Endothelial cell of umbilical vein (primary cell): ENCODE measurements at regions not wholly inside any gene's neighbourhood (a gene's known extent, or its start where the extent isn't known, plus 50 kb on each side); places are given as distances from the start of the nearest gene placed in this dataset.
"Not testable (repeated sequence)": the region's sequence is repeated elsewhere in the genome, so short reads cannot be mapped to it uniquely, and the experiment has no call there.

Experiments
- BruUV-seq: library from RNA; stranded (reverse); fragments of 400-500 nt; replicated peaks from 2 replicates; lab custom pipeline; 2021; lab: Mats Ljungman, UMichigan
- CTCF ChIA-PET: fragments of 300-600, 350-600 bp; sonication (Branson Sonifier 250); formaldehyde crosslinking; loops from one replicate; lab custom pipeline; 2021; ENCODE audit warnings: antibody characterized with exemption, inconsistent platforms; lab: Charles Lee
- POLR2A ChIA-PET: fragments of 300-600, 350-600 bp; sonication (Branson Sonifier 250); formaldehyde crosslinking; loops from one replicate; lab custom pipeline; 2021; ENCODE audit warnings: antibody characterized with exemption, inconsistent platforms; lab: Charles Lee
- DNase-seq: peaks from one replicate; pipeline ENCODE4 v3.0.0-alpha.2; 2011; ENCODE audit warnings: low read depth, low spot score
- FAIRE-seq: peaks from 2 replicates; lab custom pipeline; 2011; peaks lifted over from hg19 to GRCh38; lab: Jason Lieb, UNC
- H2AFZ ChIP-seq: 2 replicates; pipeline ENCODE4 v1.6.0; 2012; ENCODE audit warnings: low read depth, low read length, control low read depth, inconsistent platforms
- H3K27ac ChIP-seq: 2 replicates; pipeline ENCODE4 v1.5.1; 2011; ENCODE audit warnings: low read depth, mild to moderate bottlenecking, control low read depth, low read length, moderate library complexity; ENCODE audit not compliant: insufficient read depth
- H3K27me3 ChIP-seq, 2 experiments: 2 replicates each; pipeline versions ENCODE4 v1.6.0 to v1.6.1; 2011; ENCODE audit warnings: low read length in 2 of 2, mixed read lengths in 1 of 2; ENCODE audit not compliant: control insufficient read depth in 2 of 2, insufficient read depth in 2 of 2
- H3K36me3 ChIP-seq, 2 experiments: 2 replicates in 1 of 2; 3 replicates in 1 of 2; pipeline ENCODE4 v1.5.1; 2011; ENCODE audit warnings: low read length in 2 of 2, mild to moderate bottlenecking in 1 of 2, moderate library complexity in 1 of 2; ENCODE audit not compliant: control insufficient read depth in 2 of 2, insufficient read depth in 2 of 2; ENCODE audit errors: extremely low read depth in 1 of 2
- H3K4me1 ChIP-seq: 3 replicates; pipeline ENCODE4 v1.5.1; 2011; ENCODE audit warnings: mild to moderate bottlenecking, low read length; ENCODE audit not compliant: control insufficient read depth, insufficient read depth; ENCODE audit errors: extremely low read depth
- H3K4me2 ChIP-seq: 2 replicates; pipeline ENCODE4 v1.6.1; 2011; ENCODE audit warnings: low read length, control low read depth, mixed read lengths; ENCODE audit not compliant: insufficient read depth
- H3K4me3 ChIP-seq, 3 experiments: fragments of 200-600 bp in 1 of 3; sonication (generic), shearing (Covaris generic) in 1 of 3; replicated peaks in 1 of 3; 2 replicates each; pipeline ENCODE4 v1.5.1; 2011 to 2016; ENCODE audit warnings: control low read depth in 3 of 3, low read length in 3 of 3, mild to moderate bottlenecking in 2 of 3, inconsistent platforms in 1 of 3, low read depth in 1 of 3, moderate library complexity in 1 of 3; ENCODE audit not compliant: insufficient read depth in 1 of 3
- H3K79me2 ChIP-seq: 2 replicates; pipeline ENCODE4 v1.6.0; 2012; ENCODE audit warnings: low read length, inconsistent platforms; ENCODE audit not compliant: control insufficient read depth, insufficient read depth
- H3K9ac ChIP-seq: replicated peaks from 2 replicates; pipeline ENCODE3; 2011; ENCODE audit warnings: low read length, control low read depth; ENCODE audit not compliant: insufficient read depth; ENCODE audit errors: extremely low read depth
- H3K9me1 ChIP-seq: replicated peaks from 3 replicates; pipeline ENCODE4 v1.6.0; 2011; ENCODE audit warnings: mild to moderate bottlenecking, low read length; ENCODE audit not compliant: control insufficient read depth, insufficient read depth; ENCODE audit errors: extremely low read depth
- H3K9me3 ChIP-seq: replicated peaks from 2 replicates; pipeline ENCODE4 v1.5.1; 2012; ENCODE audit warnings: low read length, inconsistent platforms; ENCODE audit not compliant: control insufficient read depth, insufficient read depth
- H4K20me1 ChIP-seq: replicated peaks from 2 replicates; pipeline ENCODE3; 2011; ENCODE audit warnings: mild to moderate bottlenecking, low read length; ENCODE audit not compliant: control insufficient read depth, insufficient read depth; ENCODE audit errors: extremely low read depth
- CTCF ChIP-seq, 2 donors: IDR thresholded peaks; 1 replicate in 1 of 2; 2 replicates in 1 of 2; pipeline ENCODE4 v1.5.1; 2011; ENCODE audit warnings: low read length in 2 of 2, mild to moderate bottlenecking in 2 of 2, moderate library complexity in 2 of 2, control low read depth in 1 of 2, inconsistent platforms in 1 of 2, low read depth in 1 of 2; ENCODE audit not compliant: insufficient read depth in 1 of 2; ENCODE audit errors: extremely low read depth in 1 of 2
- EZH2 ChIP-seq: IDR thresholded peaks from 2 replicates; pipeline ENCODE4 v1.6.1; 2012; ENCODE audit warnings: borderline replicate concordance, low read depth, mild to moderate bottlenecking, moderate library complexity, low read length, inconsistent platforms; ENCODE audit not compliant: severe bottlenecking
- FOS ChIP-seq: IDR thresholded peaks from 2 replicates; pipeline ENCODE4 v1.6.1; 2011; ENCODE audit warnings: mild to moderate bottlenecking, low read length, moderate library complexity, borderline replicate concordance; ENCODE audit not compliant: insufficient read depth
- GATA2 ChIP-seq: IDR thresholded peaks from 2 replicates; pipeline ENCODE4 v1.7.0; 2011; ENCODE audit warnings: low read depth, mild to moderate bottlenecking, moderate library complexity, mixed read lengths, low read length; ENCODE audit not compliant: insufficient read length, insufficient read depth
- JUN ChIP-seq: IDR thresholded peaks from 2 replicates; pipeline ENCODE4 v1.6.1; 2011; ENCODE audit warnings: borderline replicate concordance, low read depth; ENCODE audit not compliant: insufficient read length, insufficient read depth
- MAX ChIP-seq: IDR thresholded peaks from 2 replicates; pipeline ENCODE4 v1.6.1; 2011; ENCODE audit not compliant: insufficient read depth, insufficient read length
- MYC ChIP-seq: IDR thresholded peaks from one replicate; pipeline ENCODE4 v1.6.1; 2011; ENCODE audit warnings: mild to moderate bottlenecking, low read depth, low read length
- POLR2A ChIP-seq: IDR thresholded peaks from 2 replicates; pipeline ENCODE4 v1.6.1; 2012; ENCODE audit warnings: low read depth, mild to moderate bottlenecking, control low read depth, low read length
- POLR2AphosphoS5 ChIP-seq: IDR thresholded peaks from 2 replicates; pipeline ENCODE4 v1.6.1; 2012; ENCODE audit warnings: low read depth, mild to moderate bottlenecking, control low read depth, low read length, moderate library complexity; ENCODE audit not compliant: insufficient read depth
- dilution Hi-C: fragments of 300-500 bp; cut with MboI; formaldehyde crosslinking; loops from one replicate; pipeline ENCODE4 v1.15.0; 2019; ENCODE audit warnings: low sequenced_read_pairs; ENCODE audit not compliant: extremely low pct_ligation_motif_present
- intact Hi-C: fragments of 100-400 bp; cut with micrococcal nuclease; formaldehyde crosslinking; loops from one replicate; pipeline ENCODE4 v1.10.0; 2022

GRCh38 chr10:26937371-26937770 is 76.6 kb upstream of the ABI1 start:
- no peaks in the 10 kb centered on the region for H3K36me3 ChIP-seq
- no peaks in the 10 kb centered on the region for H3K4me1 ChIP-seq
- no peaks in the 10 kb centered on the region for H3K9me1 ChIP-seq
- H3K4me3 ChIP-seq: no peak overlapping the region
- H3K27me3 ChIP-seq: no peaks in the 10 kb centered on the region
- DNase-seq: no peak
- H3K9me3 ChIP-seq: no peaks in the 10 kb centered on the region
- CTCF ChIA-PET: no interaction called here
- BruUV-seq: no TSS peak
- no peaks in the 10 kb centered on the region for H3K79me2 ChIP-seq
- H3K4me2 ChIP-seq: no peak overlapping the region
- dilution Hi-C loops (no loop called here), intact Hi-C loops (no loop called here)
- H3K9ac ChIP-seq: no peak overlapping the region
- no peak for TF ChIP-seq POLR2AphosphoS5
- TF ChIP-seq MAX: no peak
- no peak for TF ChIP-seq POLR2A
- no peak for TF ChIP-seq JUN
- TF ChIP-seq FOS: no peak
- no peak for TF ChIP-seq MYC
- TF ChIP-seq EZH2: no peak
- TF ChIP-seq GATA2: no peak
- no peak for TF ChIP-seq CTCF (IDR thresholded peaks at IDR 0.05; ENCODE audit: extremely low read depth in 1 of 2, insufficient read depth in 1 of 2, low read depth in 1 of 2, low read length in 2 of 2)
- no peak overlapping the region for H3K27ac ChIP-seq
- H4K20me1 ChIP-seq: no peaks in the 10 kb centered on the region
- no peak overlapping the region for H2AFZ ChIP-seq
- FAIRE-seq: no peak
- POLR2A ChIA-PET: no interaction called here

- H3K9me3 ChIP-seq, DNase-seq, H3K36me3 ChIP-seq, H4K20me1 ChIP-seq, dilution Hi-C loops, H3K4me3 ChIP-seq, H3K4me1 ChIP-seq, POLR2A ChIA-PET, H3K27me3 ChIP-seq, H3K9me1 ChIP-seq, CTCF ChIA-PET, H3K27ac ChIP-seq, H3K9ac ChIP-seq, H3K4me2 ChIP-seq, H3K79me2 ChIP-seq, FAIRE-seq, BruUV-seq, intact Hi-C loops, H2AFZ ChIP-seq: not testable (repeated sequence)
Measured at GRCh38 chr10:26934190-26934589, 73.4 kb upstream of the ABI1 start.
